Kidney glomerular epithelial cell (primary cell): ENCODE measurements at regions not wholly inside any gene's neighbourhood (a gene's known extent, or its start where the extent isn't known, plus 50 kb on each side); places are given as distances from the start of the nearest gene placed in this dataset.
"Not testable (repeated sequence)": the region's sequence is repeated elsewhere in the genome, so short reads cannot be mapped to it uniquely, and the experiment has no call there.

ENCODE experiments used
- DNase-seq: peaks from one replicate; lab custom pipeline; 2025; lab: John Stamatoyannopoulos, UW

- no peak for DNase-seq
Measured at GRCh38 chr10:129165076-129165720, 301.8 kb upstream of the MGMT start.

GRCh38 chr10:129165770-129166169 is 301.3 kb upstream of the MGMT start:
- DNase-seq = no peak

GRCh38 chr10:129168660-129169059 is 298.4 kb upstream of the MGMT start:
- DNase-seq = no peak

GRCh38 chr10:129169115-129169514 is 297.9 kb upstream of the MGMT start:
- DNase-seq = no peak

- no peak for DNase-seq
Measured at GRCh38 chr10:129170812-129171211, 296.2 kb upstream of the MGMT start.

GRCh38 chr10:129171812-129172211 is 295.2 kb upstream of the MGMT start:
- DNase-seq = no peak

- DNase-seq = no peak
Measured at GRCh38 chr10:129174232-129175014, 292.6 kb upstream of the MGMT start.

- no peak for DNase-seq
Measured at GRCh38 chr10:129179245-129179971, 287.6 kb upstream of the MGMT start.

GRCh38 chr10:129179972-129180678 is 286.9 kb upstream of the MGMT start:
- no peak for DNase-seq

GRCh38 chr10:129184196-129184595 is 282.8 kb upstream of the MGMT start:
- DNase-seq = no peak

GRCh38 chr10:129187331-129187730 is 279.7 kb upstream of the MGMT start:
- no peak for DNase-seq

GRCh38 chr10:129191797-129192196 is 275.2 kb upstream of the MGMT start:
- DNase-seq = no peak

- no peak for DNase-seq
Measured at GRCh38 chr10:129192344-129193128, 274.5 kb upstream of the MGMT start.

GRCh38 chr10:129193148-129193547 is 273.9 kb upstream of the MGMT start:
- no peak for DNase-seq

- no peak for DNase-seq
Measured at GRCh38 chr10:129194181-129194870, 272.7 kb upstream of the MGMT start.

- no peak for DNase-seq
Measured at GRCh38 chr10:129199826-129200225, 267.2 kb upstream of the MGMT start.

- DNase-seq = no peak
Measured at GRCh38 chr10:129203819-129204218, 263.2 kb upstream of the MGMT start.

- no peak for DNase-seq
Measured at GRCh38 chr10:129207297-129207696, 259.7 kb upstream of the MGMT start.

- no peak for DNase-seq
Measured at GRCh38 chr10:129210876-129211275, 256.2 kb upstream of the MGMT start.

GRCh38 chr10:129213256-129213655 is 253.8 kb upstream of the MGMT start:
- DNase-seq = no peak

GRCh38 chr10:129213996-129214395 is 253.0 kb upstream of the MGMT start:
- not testable (repeated sequence) for DNase-seq
